Adipocyte (in vitro differentiated cells): ENCODE measurements at regions not wholly inside any gene's neighbourhood (a gene's known extent, or its start where the extent isn't known, plus 50 kb on each side); places are given as distances from the start of the nearest gene placed in this dataset.

Experiments used
- DNase-seq: peaks from one replicate; pipeline ENCODE4 v3.0.0-alpha.2; 2015; ENCODE audit warnings: low read depth
- H3K27me3 ChIP-seq: replicated peaks from 2 replicates; pipeline ENCODE4 v1.7.0; 2013; ENCODE audit warnings: mild to moderate bottlenecking, low read length, moderate library complexity; ENCODE audit not compliant: control insufficient read depth, insufficient read depth
- H3K36me3 ChIP-seq: 2 replicates; pipeline ENCODE4 v1.7.0; 2013; ENCODE audit warnings: low read length, mild to moderate bottlenecking, moderate library complexity; ENCODE audit not compliant: control insufficient read depth, insufficient read depth, severe bottlenecking
- H3K4me1 ChIP-seq: 2 replicates; pipeline ENCODE4 v1.7.0; 2013; ENCODE audit warnings: mild to moderate bottlenecking, low read length, moderate library complexity; ENCODE audit not compliant: control insufficient read depth, insufficient read depth
- H3K4me3 ChIP-seq: 2 replicates; pipeline ENCODE4 v1.7.0; 2013; ENCODE audit warnings: mild to moderate bottlenecking, low read length, moderate library complexity
- H3K9ac ChIP-seq: 2 replicates; pipeline ENCODE4 v1.7.0; 2013; ENCODE audit warnings: mild to moderate bottlenecking, low read length, moderate library complexity
- H3K9me3 ChIP-seq: 2 replicates; pipeline ENCODE4 v1.7.0; 2013; ENCODE audit warnings: mild to moderate bottlenecking, low read length, moderate library complexity; ENCODE audit not compliant: control insufficient read depth

- Histone ChIP-seq H3K4me3 (no peak overlapping the region), H3K27me3 (no peaks in the 10 kb centered on the region), H3K9me3 (no peaks in the 10 kb centered on the region), H3K36me3 (no peaks in the 10 kb centered on the region), H3K9ac (no peak overlapping the region), H3K4me1 (no peaks in the 10 kb centered on the region)
- DNase-seq = no peak
These were observed 473.3 kb downstream of the MRPL39 start for GRCh38 chr21:25133939-25134338.

DNA sequence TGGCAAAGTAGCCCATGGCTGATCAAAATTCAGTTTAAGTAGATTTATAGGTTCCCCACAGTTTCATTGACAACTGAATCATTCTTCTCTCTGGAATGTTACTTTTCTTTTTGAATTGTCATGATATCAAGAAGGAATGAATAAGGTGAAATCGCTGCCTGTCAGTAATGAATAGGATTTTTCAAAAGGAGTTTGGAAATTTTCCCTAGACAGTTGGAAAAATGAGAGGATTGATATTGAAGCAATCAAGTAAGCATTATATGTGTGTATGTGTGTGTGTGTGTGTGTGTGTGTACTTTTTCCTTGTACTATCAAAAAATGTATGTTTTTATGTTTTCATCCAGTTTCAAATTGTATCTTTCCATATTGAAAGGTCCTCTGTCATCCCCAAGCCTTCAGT, 479.5 kb downstream of the MRPL39 start:
- Histone ChIP-seq H3K4me3 (no peak overlapping the region), H3K36me3 (no peaks in the 10 kb centered on the region), H3K9me3 (no peaks in the 10 kb centered on the region), H3K9ac (no peak overlapping the region), H3K4me1 (no peaks in the 10 kb centered on the region), H3K27me3 (no peaks in the 10 kb centered on the region)
- DNase-seq = no peak

GRCh38 chr21:25127007-25127406, 480.3 kb downstream of the MRPL39 start:
- no peak for DNase-seq
- Histone ChIP-seq H3K9me3 (no peaks in the 10 kb centered on the region), H3K4me1 (no peaks in the 10 kb centered on the region), H3K9ac (no peak overlapping the region), H3K4me3 (no peak overlapping the region), H3K36me3 (no peaks in the 10 kb centered on the region), H3K27me3 (no peaks in the 10 kb centered on the region)

- no peaks in the 10 kb centered on the region for H3K4me1 ChIP-seq
- no peak for DNase-seq
- H3K9ac ChIP-seq = no peak overlapping the region
- H3K9me3 ChIP-seq = no peaks in the 10 kb centered on the region
- H3K27me3 ChIP-seq = no peaks in the 10 kb centered on the region
- H3K36me3 ChIP-seq = no peaks in the 10 kb centered on the region
- H3K4me3 ChIP-seq = no peak overlapping the region
These were observed 480.7 kb downstream of the MRPL39 start for GRCh38 chr21:25126564-25126963.

DNA sequence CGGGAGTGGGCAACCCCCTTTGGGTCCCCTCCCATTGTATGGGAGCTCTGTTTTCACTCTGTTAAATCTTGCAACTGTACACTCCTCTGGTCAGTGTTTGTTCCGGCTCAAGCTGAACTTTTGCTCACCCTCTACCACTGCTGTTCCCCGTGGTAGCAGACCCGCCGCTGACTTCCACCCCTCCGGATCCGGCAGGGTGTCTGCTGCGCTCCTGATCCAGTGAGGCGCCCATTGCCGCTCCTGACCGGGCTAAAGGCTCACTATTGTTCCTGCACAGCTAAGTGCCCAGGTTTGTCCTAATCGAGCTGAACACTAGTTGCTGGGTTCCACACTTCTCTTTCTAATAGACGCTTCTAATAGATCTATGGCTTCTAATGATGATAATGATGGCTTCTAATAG, 488.6 kb downstream of the MRPL39 start:
- Histone ChIP-seq H3K27me3 (no peaks in the 10 kb centered on the region), H3K36me3 (no peaks in the 10 kb centered on the region)

GRCh38 chr21:25115021-25115420, 492.3 kb downstream of the MRPL39 start:
- Histone ChIP-seq H3K4me1 (no peaks in the 10 kb centered on the region), H3K36me3 (no peaks in the 10 kb centered on the region), H3K4me3 (no peak overlapping the region), H3K9me3 (no peaks in the 10 kb centered on the region), H3K9ac (no peak overlapping the region), H3K27me3 (no peaks in the 10 kb centered on the region)
- DNase-seq = no peak

More for the DNA sequence above, 488.6 kb downstream of the MRPL39 start:
- Histone ChIP-seq H3K4me1 (no peaks in the 10 kb centered on the region), H3K9me3 (no peaks in the 10 kb centered on the region), H3K9ac (no peak overlapping the region), H3K4me3 (no peak overlapping the region)
- DNase-seq = no peak

GRCh38 chr21:25107708-25108107, 499.6 kb downstream of the MRPL39 start:
- Histone ChIP-seq H3K4me1 (no peaks in the 10 kb centered on the region), H3K9me3 (no peaks in the 10 kb centered on the region), H3K9ac (no peak overlapping the region), H3K4me3 (no peak overlapping the region), H3K27me3 (no peaks in the 10 kb centered on the region), H3K36me3 (no peaks in the 10 kb centered on the region)
- peak; percentile 9 for DNase-seq

DNA sequence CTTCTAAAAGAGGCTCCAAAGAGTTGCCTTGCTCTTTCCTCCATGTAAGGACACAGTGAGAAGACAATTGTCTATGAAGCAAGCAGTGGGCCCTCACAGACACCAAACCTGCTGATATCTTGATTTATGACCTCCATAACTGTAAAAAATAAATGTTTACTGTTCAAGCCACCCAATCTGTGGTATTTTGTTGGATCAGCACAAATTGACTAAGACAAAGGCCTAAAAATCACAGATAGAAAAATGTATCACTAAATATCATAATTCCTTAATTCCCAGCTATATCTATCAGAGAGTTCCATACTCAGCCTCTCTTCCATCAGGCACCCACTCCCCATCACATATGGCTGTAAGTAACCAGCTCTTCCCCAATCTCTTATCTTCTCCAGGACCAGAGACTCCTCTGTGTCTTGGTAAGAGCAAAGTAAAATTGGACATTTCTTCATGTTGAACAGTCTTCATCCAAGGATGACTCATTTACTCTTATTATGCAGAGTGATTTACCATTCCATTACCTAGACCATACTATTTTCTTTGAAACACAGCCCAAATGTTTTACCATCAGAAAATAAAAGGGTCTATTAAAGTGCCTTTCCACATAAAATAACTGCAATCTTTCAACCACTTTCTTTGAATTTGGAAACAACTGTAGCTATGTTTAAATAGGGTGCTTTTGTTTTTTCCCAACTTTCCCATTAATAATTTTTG, 503.6 kb downstream of the MRPL39 start:
- no peaks in the 10 kb centered on the region for H3K9me3 ChIP-seq
- H3K4me3 ChIP-seq = no peak overlapping the region
- no peaks in the 10 kb centered on the region for H3K36me3 ChIP-seq

GRCh38 chr21:25097648-25098047, 509.6 kb downstream of the MRPL39 start:
- Histone ChIP-seq H3K9me3 (peaks cover 13% of the 10 kb centered on the region), H3K4me1 (no peaks in the 10 kb centered on the region), H3K27me3 (no peaks in the 10 kb centered on the region), H3K9ac (no peak overlapping the region), H3K36me3 (no peaks in the 10 kb centered on the region), H3K4me3 (no peak overlapping the region)
- DNase-seq = no peak

More for the DNA sequence above, 503.6 kb downstream of the MRPL39 start:
- no peak for DNase-seq
- Histone ChIP-seq H3K27me3 (no peaks in the 10 kb centered on the region), H3K9ac (no peak overlapping the region), H3K4me1 (no peaks in the 10 kb centered on the region)

- no peak for DNase-seq
- Histone ChIP-seq H3K4me3 (no peak overlapping the region), H3K4me1 (no peaks in the 10 kb centered on the region), H3K9ac (no peak overlapping the region), H3K27me3 (no peaks in the 10 kb centered on the region), H3K9me3 (peaks cover 13% of the 10 kb centered on the region), H3K36me3 (no peaks in the 10 kb centered on the region)
These were observed 512.6 kb downstream of the MRPL39 start for GRCh38 chr21:25094695-25095094.

DNA sequence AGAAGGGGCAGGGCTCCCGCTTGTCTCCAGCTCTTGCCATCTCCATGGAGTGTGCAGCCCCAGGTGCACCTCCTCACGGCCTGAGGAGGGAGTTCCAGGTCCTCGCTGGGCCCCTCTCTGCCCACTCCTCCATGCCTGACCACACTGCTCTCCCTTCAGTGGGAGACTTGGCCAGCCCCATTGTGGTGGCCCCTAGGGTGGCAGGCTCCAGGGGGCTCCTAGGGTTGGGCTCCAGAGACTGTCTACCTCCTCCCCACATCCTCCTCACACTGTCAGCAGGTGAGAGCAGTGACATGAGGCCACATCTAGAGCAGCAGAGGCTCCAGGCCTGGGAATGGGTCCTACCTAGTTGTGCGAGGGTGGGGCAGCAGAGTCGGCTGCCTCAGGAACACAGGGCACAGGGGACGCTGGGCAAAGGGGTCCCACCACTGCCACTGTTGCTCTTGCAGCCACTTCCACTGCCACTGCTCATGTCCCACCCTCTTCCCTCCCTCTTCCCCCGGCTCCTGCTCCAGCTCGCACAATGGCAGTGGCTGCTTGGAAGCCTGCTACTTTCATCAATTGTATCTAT, 514.8 kb downstream of the MRPL39 start:
- Histone ChIP-seq H3K27me3 (no peaks in the 10 kb centered on the region), H3K36me3 (no peaks in the 10 kb centered on the region), H3K4me1 (no peaks in the 10 kb centered on the region), H3K9me3 (peaks cover 13% of the 10 kb centered on the region), H3K9ac (no peak overlapping the region), H3K4me3 (no peak overlapping the region)
- DNase-seq = no peak

- DNase-seq = no peak
- H3K27me3 ChIP-seq = no peaks in the 10 kb centered on the region
- no peak overlapping the region for H3K4me3 ChIP-seq
- H3K9ac ChIP-seq = no peak overlapping the region
- H3K9me3 ChIP-seq = no peaks in the 10 kb centered on the region
- no peaks in the 10 kb centered on the region for H3K36me3 ChIP-seq
- no peaks in the 10 kb centered on the region for H3K4me1 ChIP-seq
These were observed 526.2 kb downstream of the MRPL39 start for GRCh38 chr21:25081096-25081495.
